ENCODE measurements at regions not wholly inside any gene's neighbourhood (a gene's known extent, or its start where the extent isn't known, plus 50 kb on each side); places are given as distances from the start of the nearest gene placed in this dataset.

GRCh38 chr13:48761256-48761655 lies 107.5 kb downstream of the CYSLTR2 start:
- H3K27ac ChIP-seq = no peak overlapping the region
- no peaks in the 10 kb centered on the region for H3K27me3 ChIP-seq
- H3K4me1 ChIP-seq (replicated peaks in 1 of 2) = no peaks in the 10 kb centered on the region
- no peaks in the 10 kb centered on the region for H3K36me3 ChIP-seq (replicated peaks in 1 of 2)
- peaks cover 0 to 17% (median 0%) of the 10 kb centered on the region in 3 donors for H3K9me3 ChIP-seq (replicated peaks in 1 of 3)
- 78 to 89% (median 83%) methylated on average over 2 of the region's 2 CpGs for WGBS, 4 donors
- TF ChIP-seq POLR2A (IDR thresholded peaks at IDR 0.05) = no peak
- TF ChIP-seq, protein P1, sequence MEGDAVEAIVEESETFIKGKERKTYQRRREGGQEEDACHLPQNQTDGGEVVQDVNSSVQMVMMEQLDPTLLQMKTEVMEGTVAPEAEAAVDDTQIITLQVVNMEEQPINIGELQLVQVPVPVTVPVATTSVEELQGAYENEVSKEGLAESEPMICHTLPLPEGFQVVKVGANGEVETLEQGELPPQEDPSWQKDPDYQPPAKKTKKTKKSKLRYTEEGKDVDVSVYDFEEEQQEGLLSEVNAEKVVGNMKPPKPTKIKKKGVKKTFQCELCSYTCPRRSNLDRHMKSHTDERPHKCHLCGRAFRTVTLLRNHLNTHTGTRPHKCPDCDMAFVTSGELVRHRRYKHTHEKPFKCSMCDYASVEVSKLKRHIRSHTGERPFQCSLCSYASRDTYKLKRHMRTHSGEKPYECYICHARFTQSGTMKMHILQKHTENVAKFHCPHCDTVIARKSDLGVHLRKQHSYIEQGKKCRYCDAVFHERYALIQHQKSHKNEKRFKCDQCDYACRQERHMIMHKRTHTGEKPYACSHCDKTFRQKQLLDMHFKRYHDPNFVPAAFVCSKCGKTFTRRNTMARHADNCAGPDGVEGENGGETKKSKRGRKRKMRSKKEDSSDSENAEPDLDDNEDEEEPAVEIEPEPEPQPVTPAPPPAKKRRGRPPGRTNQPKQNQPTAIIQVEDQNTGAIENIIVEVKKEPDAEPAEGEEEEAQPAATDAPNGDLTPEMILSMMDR (IDR thresholded peaks at IDR 0.05) = no peak
- DNase-seq = no peak
- H3K4me3 ChIP-seq = no peak overlapping the region
- intact Hi-C loops (cut with DNase I) = no loop called here

DNA sequence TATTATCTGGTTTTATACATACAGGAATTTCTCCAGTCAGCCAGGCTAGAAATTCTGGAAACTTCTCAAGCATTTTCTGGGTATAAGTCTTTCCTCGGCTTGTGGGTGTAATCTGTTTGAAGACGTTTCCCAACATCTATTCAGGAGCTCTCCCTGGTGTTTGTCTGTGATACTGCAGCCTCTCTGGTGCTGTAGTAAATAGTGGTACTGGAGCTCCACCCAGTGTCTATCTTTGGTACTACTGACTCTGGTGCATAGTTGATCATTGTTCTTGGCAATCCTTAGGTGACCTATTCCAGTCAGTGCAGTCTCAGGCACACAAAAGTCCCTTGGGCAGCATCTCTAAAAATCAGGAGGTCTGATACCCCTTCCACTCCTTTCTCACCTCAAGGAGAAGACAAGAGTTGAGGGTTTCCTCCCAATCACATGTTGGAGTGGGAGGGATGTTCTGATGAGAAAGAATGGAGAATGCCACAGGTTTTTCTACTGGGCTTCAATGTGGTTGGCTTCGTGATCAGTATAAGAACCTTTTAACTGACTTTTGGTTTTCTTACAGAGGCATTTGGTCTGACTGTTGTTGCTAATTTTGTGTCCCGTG lies 115.5 kb downstream of the CYSLTR2 start:
- no peak overlapping the region for H3K27ac ChIP-seq
- peak; percentile 84 to 97 (median 90) for DNase-seq
- TF ChIP-seq POLR2A (IDR thresholded peaks at IDR 0.05) = peak in 1 of 2 donors; percentile 55
- TF ChIP-seq, protein P1 (IDR thresholded peaks at IDR 0.05) = peak; percentile 99 to 100 (median 100)
- WGBS, 4 donors = 30 to 37% (median 31%) methylated on average over 4 of the region's 4 CpGs
- H3K27me3 ChIP-seq = no peaks in the 10 kb centered on the region
- intact Hi-C loops (cut with DNase I) = loop anchor here (2.0 to 5.0 kb wide), 2 partner anchors 172 to 174 kb away; no protein-coding TSS in a partner anchor
- no peak overlapping the region for H3K4me3 ChIP-seq
- H3K9me3 ChIP-seq (replicated peaks in 1 of 3) = peaks cover 0 to 17% (median 0%) of the 10 kb centered on the region in 3 donors
- H3K36me3 ChIP-seq (replicated peaks in 1 of 2) = no peaks in the 10 kb centered on the region
- no peaks in the 10 kb centered on the region for H3K4me1 ChIP-seq (replicated peaks in 1 of 2)

GRCh38 chr13:48770372-48770771 lies 116.6 kb downstream of the CYSLTR2 start:
- no peaks in the 10 kb centered on the region for H3K4me1 ChIP-seq (replicated peaks in 1 of 2)
- no peak overlapping the region for H3K4me3 ChIP-seq
- DNase-seq = no peak
- H3K9me3 ChIP-seq (replicated peaks in 1 of 3) = peaks cover 0 to 5% (median 0%) of the 10 kb centered on the region in 3 donors
- intact Hi-C loops (cut with DNase I) = no loop called here
- WGBS, 4 donors = 62 to 96% (median 85%) methylated on average over 1 of the region's 1 CpG
- H3K27me3 ChIP-seq = no peaks in the 10 kb centered on the region
- no peak overlapping the region for H3K27ac ChIP-seq
- TF ChIP-seq POLR2A (IDR thresholded peaks at IDR 0.05) = no peak
- TF ChIP-seq, protein P1 (IDR thresholded peaks at IDR 0.05) = no peak
- no peaks in the 10 kb centered on the region for H3K36me3 ChIP-seq (replicated peaks in 1 of 2)

GRCh38 chr13:48772908-48773307 lies 119.2 kb downstream of the CYSLTR2 start:
- Histone ChIP-seq H3K4me1 (replicated peaks in 1 of 2) (no peaks in the 10 kb centered on the region), H3K4me3 (no peak overlapping the region), H3K9me3 (replicated peaks in 1 of 3) (no peaks in the 10 kb centered on the region), H3K36me3 (replicated peaks in 1 of 2) (no peaks in the 10 kb centered on the region), H3K27ac (no peak overlapping the region), H3K27me3 (no peaks in the 10 kb centered on the region)
- no peak for TF ChIP-seq POLR2A (IDR thresholded peaks at IDR 0.05)
- TF ChIP-seq, protein P1 (IDR thresholded peaks at IDR 0.05) = no peak
- WGBS, 4 donors = 61 to 65% (median 62%) methylated on average over 1 of the region's 1 CpG
- no peak for DNase-seq
- intact Hi-C loops (cut with DNase I) = no loop called here
